HFFc6 (cell line): ENCODE measurements at regions not wholly inside any gene's neighbourhood (a gene's known extent, or its start where the extent isn't known, plus 50 kb on each side); places are given as distances from the start of the nearest gene placed in this dataset.

Source experiments
- DNase-seq: peaks from one replicate; pipeline ENCODE4 v3.0.0-alpha.2; 2018
- H3K27ac Mint-ChIP-seq: 2 replicates; pipeline ENCODE4 v1.8.0; 2020; ENCODE audit warnings: mild to moderate bottlenecking, mixed read lengths
- H3K27me3 Mint-ChIP-seq: 2 replicates; pipeline ENCODE4 v1.8.0; 2021; ENCODE audit warnings: mild to moderate bottlenecking, moderate library complexity, mixed read lengths; ENCODE audit not compliant: insufficient read depth
- H3K36me3 Mint-ChIP-seq: 2 replicates; pipeline ENCODE4 v1.8.0; 2021; ENCODE audit warnings: low read depth, mixed read lengths
- H3K4me1 Mint-ChIP-seq: 2 replicates; pipeline ENCODE4 v1.8.0; 2020; ENCODE audit warnings: low read depth, mixed read lengths
- H3K4me3 Mint-ChIP-seq: 2 replicates; pipeline ENCODE4 v1.8.0; 2020; ENCODE audit warnings: mild to moderate bottlenecking, moderate library complexity, mixed read lengths
- H3K9me3 Mint-ChIP-seq: 2 replicates; pipeline ENCODE4 v1.8.0; 2020; ENCODE audit warnings: mild to moderate bottlenecking, mixed read lengths
- CTCF ChIP-seq: fragments of 200-600 bp; sonication (generic); IDR thresholded peaks from 2 replicates; pipeline ENCODE4 v1.5.0; 2021; ENCODE audit warnings: antibody characterized with exemption, mild to moderate bottlenecking

- H3K4me1 Mint-ChIP-seq = no peaks in the 10 kb centered on the region
Observed at GRCh38 chr5:60470881-60471280, 229.1 kb downstream of the DEPDC1B start.

GRCh38 chr5:60469286-60469685, 230.7 kb downstream of the DEPDC1B start:
- no peaks in the 10 kb centered on the region; the same call in 1 of the 2 replicates for H3K9me3 Mint-ChIP-seq
- no peaks in the 10 kb centered on the region; the same call in none of the 2 replicates for H3K27me3 Mint-ChIP-seq
- H3K4me3 Mint-ChIP-seq = no peak overlapping the region
- DNase-seq = no peak
- H3K36me3 Mint-ChIP-seq = no peaks in the 10 kb centered on the region
- no peak overlapping the region for H3K27ac Mint-ChIP-seq
- TF ChIP-seq CTCF = no peak
- H3K4me1 Mint-ChIP-seq = no peaks in the 10 kb centered on the region

More at GRCh38 chr5:60470881-60471280, 229.1 kb downstream of the DEPDC1B start:
- H3K27me3 Mint-ChIP-seq = no peaks in the 10 kb centered on the region; the same call in none of the 2 replicates
- DNase-seq = no peak
- no peak overlapping the region for H3K27ac Mint-ChIP-seq
- no peaks in the 10 kb centered on the region; the same call in 1 of the 2 replicates for H3K9me3 Mint-ChIP-seq
- H3K4me3 Mint-ChIP-seq = no peak overlapping the region
- no peaks in the 10 kb centered on the region for H3K36me3 Mint-ChIP-seq
- TF ChIP-seq CTCF = no peak

- no peak for DNase-seq
- TF ChIP-seq CTCF = no peak
- no peaks in the 10 kb centered on the region for H3K9me3 Mint-ChIP-seq
- H3K4me1 Mint-ChIP-seq = no peaks in the 10 kb centered on the region
- no peaks in the 10 kb centered on the region for H3K36me3 Mint-ChIP-seq
- no peak overlapping the region for H3K4me3 Mint-ChIP-seq
- no peaks in the 10 kb centered on the region; the same call in 1 of the 2 replicates for H3K27me3 Mint-ChIP-seq
- H3K27ac Mint-ChIP-seq = no peak overlapping the region
Observed at GRCh38 chr5:60463179-60463868, 236.6 kb downstream of the DEPDC1B start.

GRCh38 chr5:60458666-60459065, 241.3 kb downstream of the DEPDC1B start:
- no peaks in the 10 kb centered on the region for H3K4me1 Mint-ChIP-seq
- H3K27ac Mint-ChIP-seq = no peak overlapping the region
- H3K27me3 Mint-ChIP-seq = no peaks in the 10 kb centered on the region; the same call in none of the 2 replicates
- no peaks in the 10 kb centered on the region for H3K36me3 Mint-ChIP-seq
- no peak for DNase-seq
- no peak overlapping the region for H3K4me3 Mint-ChIP-seq
- no peaks in the 10 kb centered on the region; the same call in 1 of the 2 replicates for H3K9me3 Mint-ChIP-seq
- TF ChIP-seq CTCF = no peak

- no peaks in the 10 kb centered on the region; the same call in none of the 2 replicates for H3K27me3 Mint-ChIP-seq
- no peak overlapping the region for H3K4me3 Mint-ChIP-seq
- H3K36me3 Mint-ChIP-seq = no peaks in the 10 kb centered on the region
- no peaks in the 10 kb centered on the region; the same call in 1 of the 2 replicates for H3K9me3 Mint-ChIP-seq
- no peak for TF ChIP-seq CTCF
- H3K27ac Mint-ChIP-seq = no peak overlapping the region
- H3K4me1 Mint-ChIP-seq = no peaks in the 10 kb centered on the region
- no peak for DNase-seq
Observed at GRCh38 chr5:60457233-60457632, 242.7 kb downstream of the DEPDC1B start.
